Liver (tissue), 8 donors: ENCODE measurements at regions not wholly inside any gene's neighbourhood (a gene's known extent, or its start where the extent isn't known, plus 50 kb on each side); places are given as distances from the start of the nearest gene placed in this dataset.

Source experiments
- DNase-seq: peaks from one replicate; pipeline ENCODE4 v3.0.0-alpha.2; 2017; ENCODE audit warnings: low spot score
- H3K27ac ChIP-seq, 2 donors: one replicate each; pipeline ENCODE4 v1.7.0; 2013; ENCODE audit warnings: inconsistent platforms in 2 of 2, low read length in 2 of 2, control low read depth in 1 of 2, low read depth in 1 of 2, mild to moderate bottlenecking in 1 of 2
- H3K27me3 ChIP-seq, 4 donors: one replicate each; pipeline versions ENCODE4 v1.6.1 to v1.7.0; 2013; ENCODE audit warnings: low read length in 3 of 4, inconsistent platforms in 1 of 4, mild to moderate bottlenecking in 1 of 4, moderate library complexity in 1 of 4; ENCODE audit not compliant: control insufficient read depth in 4 of 4, insufficient read depth in 4 of 4
- H3K36me3 ChIP-seq, 4 donors: one replicate each; pipeline versions ENCODE4 v1.6.1 to v1.7.0; 2013; ENCODE audit warnings: low read length in 3 of 4, mild to moderate bottlenecking in 3 of 4, low read depth in 1 of 4, moderate library complexity in 1 of 4; ENCODE audit not compliant: control insufficient read depth in 4 of 4, insufficient read depth in 3 of 4
- H3K4me1 ChIP-seq, 4 donors: one replicate each; pipeline versions ENCODE4 v1.6.1 to v1.7.0; 2013; ENCODE audit warnings: low read length in 3 of 4, mild to moderate bottlenecking in 3 of 4, moderate library complexity in 1 of 4; ENCODE audit not compliant: control insufficient read depth in 4 of 4, insufficient read depth in 4 of 4
- H3K4me3 ChIP-seq, 3 donors: one replicate each; pipeline versions ENCODE4 v1.6.1 to v1.7.0; 2013; ENCODE audit warnings: low read length in 3 of 3, control low read depth in 1 of 3, low read depth in 1 of 3, mild to moderate bottlenecking in 1 of 3
- H3K9ac ChIP-seq, 2 donors: one replicate each; pipeline ENCODE4 v1.7.0; 2013; ENCODE audit warnings: low read length in 2 of 2, mild to moderate bottlenecking in 2 of 2, moderate library complexity in 2 of 2, control low read depth in 1 of 2, low read depth in 1 of 2
- H3K9me3 ChIP-seq, 4 donors: one replicate each; pipeline versions ENCODE4 v1.6.1 to v1.7.0; 2013; ENCODE audit warnings: low read length in 3 of 4; ENCODE audit not compliant: control insufficient read depth in 4 of 4
- EGR1 ChIP-seq, 2 donors: IDR thresholded peaks; 2 replicates each; pipeline ENCODE4 v1.6.1; 2016 to 2018; ENCODE audit warnings: antibody characterized with exemption in 2 of 2, low read depth in 2 of 2
- FOXA1 ChIP-seq: IDR thresholded peaks from 2 replicates; pipeline ENCODE4 v1.6.1; 2016; ENCODE audit warnings: antibody characterized with exemption
- FOXA2 ChIP-seq: IDR thresholded peaks from 2 replicates; pipeline ENCODE4 v1.6.1; 2016; ENCODE audit warnings: antibody characterized with exemption
- GABPA ChIP-seq, 2 donors: IDR thresholded peaks in 1 of 2; conservative IDR thresholded peaks in 1 of 2; 2 replicates each; pipeline ENCODE4 v1.6.1; 2016; ENCODE audit warnings: antibody characterized with exemption in 2 of 2, mild to moderate bottlenecking in 1 of 2, moderate library complexity in 1 of 2
- HNF4A ChIP-seq, 2 donors: conservative IDR thresholded peaks; 2 replicates each; pipeline ENCODE4 v1.6.1; 2016; ENCODE audit warnings: antibody characterized with exemption in 2 of 2, mild to moderate bottlenecking in 2 of 2
- HNF4G ChIP-seq: IDR thresholded peaks from 2 replicates; pipeline ENCODE4 v1.6.1; 2016; ENCODE audit warnings: antibody characterized with exemption
- JUND ChIP-seq, 2 donors: IDR thresholded peaks; 2 replicates each; pipeline ENCODE4 v1.6.1; 2016; ENCODE audit warnings: antibody characterized with exemption in 2 of 2
- NR2F2 ChIP-seq: IDR thresholded peaks from 2 replicates; pipeline ENCODE4 v1.6.1; 2016; ENCODE audit warnings: antibody characterized with exemption
- RAD21 ChIP-seq, 2 donors: IDR thresholded peaks; 2 replicates each; pipeline ENCODE4 v1.6.1; 2016; ENCODE audit warnings: antibody characterized with exemption in 2 of 2, mild to moderate bottlenecking in 2 of 2
- RXRA ChIP-seq, 2 donors: IDR thresholded peaks; 2 replicates each; pipeline ENCODE4 v1.6.1; 2017 to 2018; ENCODE audit warnings: antibody characterized with exemption in 2 of 2, mild to moderate bottlenecking in 1 of 2
- SP1 ChIP-seq: IDR thresholded peaks from 2 replicates; pipeline ENCODE4 v1.6.1; 2018; ENCODE audit warnings: antibody characterized with exemption, mild to moderate bottlenecking
- TAF1 ChIP-seq: conservative IDR thresholded peaks from 2 replicates; pipeline ENCODE4 v1.6.1; 2016; ENCODE audit warnings: antibody characterized with exemption, mild to moderate bottlenecking
- YY1 ChIP-seq: IDR thresholded peaks from 2 replicates; pipeline ENCODE4 v1.6.1; 2016; ENCODE audit warnings: antibody characterized with exemption, mild to moderate bottlenecking
- WGBS: extraction: QIAGEN DNeasy Blood & Tissue Kit; methylation state at CpG from one replicate; pipeline ENCODE4 v1.1.7; 2013; 5-methylcytosine and 5-hydroxymethylcytosine counted together
- TF ChIP-seq, protein P1 (sequence below): IDR thresholded peaks from 2 replicates; pipeline ENCODE4 v1.6.1; 2016; ENCODE audit warnings: antibody characterized with exemption
- TF ChIP-seq, protein P2 (sequence below): IDR thresholded peaks from 2 replicates; pipeline ENCODE4 v1.6.1; 2016; ENCODE audit warnings: antibody characterized with exemption
- TF ChIP-seq, protein P3 (sequence below): IDR thresholded peaks from 2 replicates; pipeline ENCODE4 v1.6.1; 2016; ENCODE audit warnings: antibody characterized with exemption, mild to moderate bottlenecking
- TF ChIP-seq, protein P4 (sequence below): IDR thresholded peaks from 2 replicates; pipeline ENCODE4 v1.6.1; 2016; ENCODE audit warnings: antibody characterized with exemption
- TF ChIP-seq, protein P5 (sequence below): fragments of 150-350 bp; IDR thresholded peaks from 2 replicates; pipeline ENCODE4 v1.5.1; 2017; ENCODE audit warnings: improper control_type of control experiment, low read depth, low read length; ENCODE audit not compliant: missing input control
- donor health status: healthy.
- donor health status: healthy.
- donor health status: healthy.
- donor health status: healthy.
- donor health status: healthy.

DNA sequence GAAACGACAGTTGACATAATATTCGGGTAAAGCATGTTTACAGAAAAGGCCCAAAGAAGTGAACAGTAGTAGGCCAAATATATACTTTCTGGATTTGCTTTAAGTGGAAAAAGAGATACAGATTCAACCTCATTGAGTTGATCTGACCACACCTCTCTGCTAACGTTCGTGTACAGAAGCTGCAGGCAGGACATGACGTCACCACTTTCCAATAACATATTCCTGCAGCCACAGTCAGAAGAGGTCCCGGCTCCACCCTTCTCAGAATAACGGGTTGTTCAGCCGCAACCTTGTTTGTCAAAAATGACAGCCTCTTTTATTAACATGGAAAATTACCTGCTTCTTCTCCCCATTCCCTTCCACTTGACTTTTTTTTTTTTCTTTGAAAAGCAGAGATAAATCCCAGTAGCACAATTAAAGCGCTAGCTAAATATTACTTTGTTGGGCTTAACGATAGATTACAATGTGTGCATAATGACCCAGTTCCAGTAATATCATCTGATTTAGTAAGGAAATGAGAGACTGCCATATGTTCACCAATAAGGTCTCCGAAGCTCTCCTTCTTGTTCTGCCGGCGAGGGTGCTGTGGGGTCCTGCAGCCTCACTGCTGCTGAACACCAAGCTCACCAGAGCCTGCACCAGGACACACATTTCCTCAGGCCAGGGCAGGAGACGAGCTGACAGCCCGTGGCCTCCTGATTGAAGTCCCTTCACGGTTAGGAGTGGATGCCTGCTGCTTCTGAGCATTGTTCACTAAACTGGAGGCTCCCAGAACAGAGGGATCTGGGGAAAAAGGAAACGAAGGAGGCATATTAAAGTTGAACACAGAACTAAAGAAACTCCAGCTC is 451.0 kb upstream of the SALL3 start:
- WGBS, result 66% methylated on average over 17 of the region's 17 CpGs
- Histone ChIP-seq H3K4me3 (no peak overlapping the region), H3K27ac (no peak overlapping the region), H3K27me3 (peaks cover 0 to 3% (median 1%) of the 10 kb centered on the region in 4 donors), H3K36me3 (no peaks in the 10 kb centered on the region), H3K4me1 (no peaks in the 10 kb centered on the region), H3K9ac (no peak overlapping the region), H3K9me3 (no peaks in the 10 kb centered on the region)
- DNase-seq, result no peak
- TF ChIP-seq, protein P1, sequence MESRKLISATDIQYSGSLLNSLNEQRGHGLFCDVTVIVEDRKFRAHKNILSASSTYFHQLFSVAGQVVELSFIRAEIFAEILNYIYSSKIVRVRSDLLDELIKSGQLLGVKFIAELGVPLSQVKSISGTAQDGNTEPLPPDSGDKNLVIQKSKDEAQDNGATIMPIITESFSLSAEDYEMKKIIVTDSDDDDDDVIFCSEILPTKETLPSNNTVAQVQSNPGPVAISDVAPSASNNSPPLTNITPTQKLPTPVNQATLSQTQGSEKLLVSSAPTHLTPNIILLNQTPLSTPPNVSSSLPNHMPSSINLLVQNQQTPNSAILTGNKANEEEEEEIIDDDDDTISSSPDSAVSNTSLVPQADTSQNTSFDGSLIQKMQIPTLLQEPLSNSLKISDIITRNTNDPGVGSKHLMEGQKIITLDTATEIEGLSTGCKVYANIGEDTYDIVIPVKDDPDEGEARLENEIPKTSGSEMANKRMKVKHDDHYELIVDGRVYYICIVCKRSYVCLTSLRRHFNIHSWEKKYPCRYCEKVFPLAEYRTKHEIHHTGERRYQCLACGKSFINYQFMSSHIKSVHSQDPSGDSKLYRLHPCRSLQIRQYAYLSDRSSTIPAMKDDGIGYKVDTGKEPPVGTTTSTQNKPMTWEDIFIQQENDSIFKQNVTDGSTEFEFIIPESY, result no peak
- TF ChIP-seq FOXA2, result no peak
- TF ChIP-seq YY1, result no peak
- TF ChIP-seq EGR1 (IDR thresholded peaks at IDR 0.05; ENCODE audit: low read depth in 2 of 2), result no peak
- no peak for TF ChIP-seq RXRA (IDR thresholded peaks at IDR 0.05)
- no peak for TF ChIP-seq NR2F2
- no peak for TF ChIP-seq RAD21 (IDR thresholded peaks at IDR 0.05)
- TF ChIP-seq HNF4A (conservative IDR thresholded peaks at IDR 0.05), result no peak
- TF ChIP-seq GABPA (IDR thresholded peaks at IDR 0.05 in 1 of 2, conservative IDR thresholded peaks at IDR 0.05 in 1 of 2), result no peak
- TF ChIP-seq, protein P2, sequence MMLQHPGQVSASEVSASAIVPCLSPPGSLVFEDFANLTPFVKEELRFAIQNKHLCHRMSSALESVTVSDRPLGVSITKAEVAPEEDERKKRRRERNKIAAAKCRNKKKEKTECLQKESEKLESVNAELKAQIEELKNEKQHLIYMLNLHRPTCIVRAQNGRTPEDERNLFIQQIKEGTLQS, result no peak
- TF ChIP-seq, protein P3, sequence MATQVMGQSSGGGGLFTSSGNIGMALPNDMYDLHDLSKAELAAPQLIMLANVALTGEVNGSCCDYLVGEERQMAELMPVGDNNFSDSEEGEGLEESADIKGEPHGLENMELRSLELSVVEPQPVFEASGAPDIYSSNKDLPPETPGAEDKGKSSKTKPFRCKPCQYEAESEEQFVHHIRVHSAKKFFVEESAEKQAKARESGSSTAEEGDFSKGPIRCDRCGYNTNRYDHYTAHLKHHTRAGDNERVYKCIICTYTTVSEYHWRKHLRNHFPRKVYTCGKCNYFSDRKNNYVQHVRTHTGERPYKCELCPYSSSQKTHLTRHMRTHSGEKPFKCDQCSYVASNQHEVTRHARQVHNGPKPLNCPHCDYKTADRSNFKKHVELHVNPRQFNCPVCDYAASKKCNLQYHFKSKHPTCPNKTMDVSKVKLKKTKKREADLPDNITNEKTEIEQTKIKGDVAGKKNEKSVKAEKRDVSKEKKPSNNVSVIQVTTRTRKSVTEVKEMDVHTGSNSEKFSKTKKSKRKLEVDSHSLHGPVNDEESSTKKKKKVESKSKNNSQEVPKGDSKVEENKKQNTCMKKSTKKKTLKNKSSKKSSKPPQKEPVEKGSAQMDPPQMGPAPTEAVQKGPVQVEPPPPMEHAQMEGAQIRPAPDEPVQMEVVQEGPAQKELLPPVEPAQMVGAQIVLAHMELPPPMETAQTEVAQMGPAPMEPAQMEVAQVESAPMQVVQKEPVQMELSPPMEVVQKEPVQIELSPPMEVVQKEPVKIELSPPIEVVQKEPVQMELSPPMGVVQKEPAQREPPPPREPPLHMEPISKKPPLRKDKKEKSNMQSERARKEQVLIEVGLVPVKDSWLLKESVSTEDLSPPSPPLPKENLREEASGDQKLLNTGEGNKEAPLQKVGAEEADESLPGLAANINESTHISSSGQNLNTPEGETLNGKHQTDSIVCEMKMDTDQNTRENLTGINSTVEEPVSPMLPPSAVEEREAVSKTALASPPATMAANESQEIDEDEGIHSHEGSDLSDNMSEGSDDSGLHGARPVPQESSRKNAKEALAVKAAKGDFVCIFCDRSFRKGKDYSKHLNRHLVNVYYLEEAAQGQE, result no peak
- TF ChIP-seq, protein P4, sequence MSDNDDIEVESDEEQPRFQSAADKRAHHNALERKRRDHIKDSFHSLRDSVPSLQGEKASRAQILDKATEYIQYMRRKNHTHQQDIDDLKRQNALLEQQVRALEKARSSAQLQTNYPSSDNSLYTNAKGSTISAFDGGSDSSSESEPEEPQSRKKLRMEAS, result no peak
- no peak for TF ChIP-seq TAF1
- no peak for TF ChIP-seq FOXA1
- TF ChIP-seq, protein P5, sequence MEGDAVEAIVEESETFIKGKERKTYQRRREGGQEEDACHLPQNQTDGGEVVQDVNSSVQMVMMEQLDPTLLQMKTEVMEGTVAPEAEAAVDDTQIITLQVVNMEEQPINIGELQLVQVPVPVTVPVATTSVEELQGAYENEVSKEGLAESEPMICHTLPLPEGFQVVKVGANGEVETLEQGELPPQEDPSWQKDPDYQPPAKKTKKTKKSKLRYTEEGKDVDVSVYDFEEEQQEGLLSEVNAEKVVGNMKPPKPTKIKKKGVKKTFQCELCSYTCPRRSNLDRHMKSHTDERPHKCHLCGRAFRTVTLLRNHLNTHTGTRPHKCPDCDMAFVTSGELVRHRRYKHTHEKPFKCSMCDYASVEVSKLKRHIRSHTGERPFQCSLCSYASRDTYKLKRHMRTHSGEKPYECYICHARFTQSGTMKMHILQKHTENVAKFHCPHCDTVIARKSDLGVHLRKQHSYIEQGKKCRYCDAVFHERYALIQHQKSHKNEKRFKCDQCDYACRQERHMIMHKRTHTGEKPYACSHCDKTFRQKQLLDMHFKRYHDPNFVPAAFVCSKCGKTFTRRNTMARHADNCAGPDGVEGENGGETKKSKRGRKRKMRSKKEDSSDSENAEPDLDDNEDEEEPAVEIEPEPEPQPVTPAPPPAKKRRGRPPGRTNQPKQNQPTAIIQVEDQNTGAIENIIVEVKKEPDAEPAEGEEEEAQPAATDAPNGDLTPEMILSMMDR, result no peak
- no peak for TF ChIP-seq JUND (IDR thresholded peaks at IDR 0.05)
- TF ChIP-seq HNF4G, result no peak
- TF ChIP-seq SP1, result no peak
